ENCODE measurements at regions not wholly inside any gene's neighbourhood (a gene's known extent, or its start where the extent isn't known, plus 50 kb on each side); places are given as distances from the start of the nearest gene placed in this dataset.

GRCh38 chr13:37456506-37456905 is 142.1 kb downstream of the POSTN start:
- Histone ChIP-seq H3K9me3 (ENCODE audit: low read depth) (no peaks in the 10 kb centered on the region), H3K27me3 (no peaks in the 10 kb centered on the region), H3K4me1 (ENCODE audit: low read depth) (no peaks in the 10 kb centered on the region), H3K4me3 (no peak overlapping the region), H3K27ac (no peak overlapping the region), H3K36me3 (no peaks in the 10 kb centered on the region)
- TF ChIP-seq, protein P1, sequence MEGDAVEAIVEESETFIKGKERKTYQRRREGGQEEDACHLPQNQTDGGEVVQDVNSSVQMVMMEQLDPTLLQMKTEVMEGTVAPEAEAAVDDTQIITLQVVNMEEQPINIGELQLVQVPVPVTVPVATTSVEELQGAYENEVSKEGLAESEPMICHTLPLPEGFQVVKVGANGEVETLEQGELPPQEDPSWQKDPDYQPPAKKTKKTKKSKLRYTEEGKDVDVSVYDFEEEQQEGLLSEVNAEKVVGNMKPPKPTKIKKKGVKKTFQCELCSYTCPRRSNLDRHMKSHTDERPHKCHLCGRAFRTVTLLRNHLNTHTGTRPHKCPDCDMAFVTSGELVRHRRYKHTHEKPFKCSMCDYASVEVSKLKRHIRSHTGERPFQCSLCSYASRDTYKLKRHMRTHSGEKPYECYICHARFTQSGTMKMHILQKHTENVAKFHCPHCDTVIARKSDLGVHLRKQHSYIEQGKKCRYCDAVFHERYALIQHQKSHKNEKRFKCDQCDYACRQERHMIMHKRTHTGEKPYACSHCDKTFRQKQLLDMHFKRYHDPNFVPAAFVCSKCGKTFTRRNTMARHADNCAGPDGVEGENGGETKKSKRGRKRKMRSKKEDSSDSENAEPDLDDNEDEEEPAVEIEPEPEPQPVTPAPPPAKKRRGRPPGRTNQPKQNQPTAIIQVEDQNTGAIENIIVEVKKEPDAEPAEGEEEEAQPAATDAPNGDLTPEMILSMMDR (IDR thresholded peaks at IDR 0.05; ENCODE audit: low read depth, low read length): no peak
- DNase-seq (ENCODE audit: low read depth in 1 of 2, low spot score in 1 of 2): no peak

DNA sequence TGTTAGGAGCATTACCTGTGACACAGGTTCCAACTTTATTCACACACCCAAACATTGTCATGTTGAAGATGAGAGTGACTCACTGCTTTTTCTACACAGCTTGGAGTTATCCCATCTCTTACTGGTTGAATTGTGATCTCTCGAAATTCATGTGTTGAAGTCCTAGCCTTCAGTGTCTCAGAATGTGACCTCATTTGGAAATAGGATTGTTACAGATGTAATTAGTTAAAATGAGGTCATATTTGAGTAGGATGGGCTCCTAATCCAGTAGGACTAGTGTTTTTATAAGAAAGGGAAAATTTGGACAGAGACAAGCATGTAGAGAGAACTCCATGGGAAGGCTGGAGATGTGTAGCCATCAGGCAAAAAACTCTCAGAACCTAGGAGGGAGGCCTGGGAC is 142.5 kb downstream of the POSTN start:
- H3K4me3 ChIP-seq: no peak overlapping the region
- H3K27ac ChIP-seq: no peak overlapping the region
- no peaks in the 10 kb centered on the region for H3K9me3 ChIP-seq (ENCODE audit: low read depth)
- no peaks in the 10 kb centered on the region for H3K36me3 ChIP-seq
- H3K27me3 ChIP-seq: no peaks in the 10 kb centered on the region
- TF ChIP-seq, protein P1 (IDR thresholded peaks at IDR 0.05; ENCODE audit: low read depth, low read length): no peak
- H3K4me1 ChIP-seq (ENCODE audit: low read depth): no peaks in the 10 kb centered on the region
- no peak for DNase-seq (ENCODE audit: low read depth in 1 of 2, low spot score in 1 of 2)

GRCh38 chr13:37453246-37453645 is 145.3 kb downstream of the POSTN start:
- H3K27me3 ChIP-seq: no peaks in the 10 kb centered on the region
- no peaks in the 10 kb centered on the region for H3K36me3 ChIP-seq
- H3K4me1 ChIP-seq (ENCODE audit: low read depth): no peaks in the 10 kb centered on the region
- TF ChIP-seq, protein P1 (IDR thresholded peaks at IDR 0.05; ENCODE audit: low read depth, low read length): no peak
- DNase-seq (ENCODE audit: low read depth in 1 of 2, low spot score in 1 of 2): peak in 1 of 2 donors; percentile 63
- H3K9me3 ChIP-seq (ENCODE audit: low read depth): no peaks in the 10 kb centered on the region
- H3K4me3 ChIP-seq: no peak overlapping the region
- H3K27ac ChIP-seq: no peak overlapping the region

GRCh38 chr13:37450276-37450675 is 148.3 kb downstream of the POSTN start:
- DNase-seq (ENCODE audit: low read depth in 1 of 2, low spot score in 1 of 2): no peak
- TF ChIP-seq, protein P1 (IDR thresholded peaks at IDR 0.05; ENCODE audit: low read depth, low read length): no peak
- H3K27me3 ChIP-seq: no peaks in the 10 kb centered on the region
- no peaks in the 10 kb centered on the region for H3K4me1 ChIP-seq (ENCODE audit: low read depth)
- no peak overlapping the region for H3K4me3 ChIP-seq
- H3K27ac ChIP-seq: no peak overlapping the region
- H3K36me3 ChIP-seq: no peaks in the 10 kb centered on the region
- no peaks in the 10 kb centered on the region for H3K9me3 ChIP-seq (ENCODE audit: low read depth)

GRCh38 chr13:37448153-37448552 is 150.4 kb downstream of the POSTN start:
- Histone ChIP-seq H3K9me3 (ENCODE audit: low read depth) (no peaks in the 10 kb centered on the region), H3K27me3 (no peaks in the 10 kb centered on the region), H3K4me3 (no peak overlapping the region), H3K4me1 (ENCODE audit: low read depth) (no peaks in the 10 kb centered on the region), H3K27ac (no peak overlapping the region), H3K36me3 (no peaks in the 10 kb centered on the region)
- no peak for DNase-seq (ENCODE audit: low read depth in 1 of 2, low spot score in 1 of 2)
- TF ChIP-seq, protein P1 (IDR thresholded peaks at IDR 0.05; ENCODE audit: low read depth, low read length): no peak

DNA sequence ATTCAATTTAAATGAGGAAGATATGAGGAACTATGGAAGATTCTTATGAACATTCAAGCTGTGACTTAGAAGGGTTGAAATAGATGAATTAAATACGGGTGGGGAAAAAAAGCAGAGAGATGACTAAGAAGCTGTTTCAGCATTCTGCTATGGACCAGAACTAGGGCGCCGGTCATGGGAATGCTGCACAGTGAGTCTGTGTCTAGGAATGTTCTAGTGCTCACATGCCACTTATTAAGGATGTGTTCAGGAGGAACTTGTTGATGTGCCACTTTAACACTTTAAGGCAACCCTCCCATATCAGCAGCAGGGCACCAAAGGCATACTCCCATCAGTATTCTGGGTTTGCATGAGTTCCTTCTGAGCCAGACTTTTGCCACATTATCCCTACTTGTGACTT is 152.1 kb downstream of the POSTN start:
- TF ChIP-seq, protein P1 (IDR thresholded peaks at IDR 0.05; ENCODE audit: low read depth, low read length): no peak
- Histone ChIP-seq H3K4me1 (ENCODE audit: low read depth) (no peaks in the 10 kb centered on the region), H3K4me3 (no peak overlapping the region), H3K27me3 (no peaks in the 10 kb centered on the region), H3K9me3 (ENCODE audit: low read depth) (no peaks in the 10 kb centered on the region), H3K36me3 (no peaks in the 10 kb centered on the region), H3K27ac (no peak overlapping the region)
- DNase-seq (ENCODE audit: low read depth in 1 of 2, low spot score in 1 of 2): peak; percentile 11 to 86
